ENCODE measurements at regions not wholly inside any gene's neighbourhood (a gene's known extent, or its start where the extent isn't known, plus 50 kb on each side); places are given as distances from the start of the nearest gene placed in this dataset.

GRCh38 chr2:21404827-21405625, 281.3 kb downstream of the TDRD15 start:
- no peak for DNase-seq

DNA sequence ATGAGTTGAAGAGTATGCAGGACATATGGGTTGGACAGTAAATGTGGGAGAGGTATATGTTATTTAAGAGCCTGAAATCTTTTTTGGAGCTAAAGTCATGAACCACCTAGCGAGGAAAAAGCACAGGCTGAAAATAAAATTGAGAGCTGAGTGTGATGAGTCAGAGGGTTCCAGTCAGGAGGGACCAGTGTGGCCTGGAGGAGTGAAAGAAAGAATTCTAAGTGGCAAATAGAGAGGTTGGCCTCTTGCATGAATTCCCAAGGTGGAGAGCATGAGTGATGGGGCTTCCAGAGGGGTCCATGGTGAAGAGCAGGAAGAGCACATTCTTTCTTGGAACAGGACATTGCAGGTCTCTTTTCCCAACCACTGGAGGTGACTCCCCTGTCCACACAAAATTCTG, 282.6 kb downstream of the TDRD15 start:
- DNase-seq: no peak

GRCh38 chr2:21406911-21407310, 283.1 kb downstream of the TDRD15 start:
- no peak for DNase-seq

DNA sequence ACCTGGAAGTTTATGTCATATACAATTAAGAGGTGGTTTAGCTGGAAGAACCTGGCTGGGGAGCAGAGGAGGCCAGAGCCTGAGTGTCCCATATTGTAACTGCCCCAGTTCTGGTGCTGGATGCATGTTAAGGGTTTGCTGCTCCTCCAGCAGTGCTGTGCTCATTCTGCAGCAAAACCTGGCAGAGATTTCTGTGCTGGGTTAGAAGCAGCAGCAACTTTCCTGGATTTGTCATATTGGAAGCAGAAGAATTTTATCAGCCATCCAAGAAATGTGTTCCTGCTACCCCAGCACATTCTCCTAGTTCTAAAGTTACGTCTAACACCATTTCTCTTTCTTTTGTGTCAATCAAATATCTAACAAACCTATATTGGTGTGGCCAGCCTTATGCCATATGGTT, 284.1 kb downstream of the TDRD15 start:
- DNase-seq: no peak

DNA sequence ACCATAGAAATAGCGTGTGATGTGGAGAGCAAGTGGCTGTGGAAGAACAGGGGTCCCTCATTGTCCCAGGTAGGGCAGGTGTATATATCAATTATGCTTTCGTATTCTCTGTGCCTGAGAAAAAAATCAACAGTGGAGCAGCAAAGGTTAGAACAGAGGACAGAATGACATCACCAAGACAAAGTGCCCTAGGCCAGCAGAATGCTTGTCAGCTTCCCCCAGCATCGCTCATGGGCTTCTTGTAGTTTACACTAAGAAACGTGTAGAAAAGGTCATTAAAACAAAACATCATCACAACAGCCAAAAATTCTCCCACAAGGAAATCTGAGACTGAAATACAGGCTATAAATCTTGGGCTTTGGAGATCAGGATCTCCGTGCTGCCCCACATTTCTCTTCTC, 288.0 kb downstream of the TDRD15 start:
- DNase-seq: peak; percentile 15

- DNase-seq: peak; percentile 93
Observed at GRCh38 chr2:21412944-21413443, 289.2 kb downstream of the TDRD15 start.

DNA sequence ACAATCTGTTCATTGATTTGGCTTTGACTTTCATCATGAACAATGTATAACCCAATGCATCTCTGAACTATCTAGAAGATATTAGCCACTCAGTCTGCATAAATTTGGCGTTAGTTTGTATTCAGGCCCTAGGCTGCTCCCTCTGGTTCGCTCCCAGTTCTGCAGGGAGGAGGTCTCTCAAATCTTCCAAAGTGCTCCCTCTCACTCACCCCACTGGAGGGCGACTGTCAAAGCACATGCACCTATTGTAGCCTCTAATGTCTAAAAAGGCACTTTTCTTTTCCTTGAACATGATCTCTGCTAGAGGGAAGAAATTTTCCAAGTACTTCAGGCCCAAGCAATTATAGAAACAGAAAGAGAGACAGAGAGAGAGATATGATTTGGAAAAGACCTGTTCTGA, 291.5 kb downstream of the TDRD15 start:
- no peak for DNase-seq

- no peak for DNase-seq
Observed at GRCh38 chr2:21416226-21416625, 292.5 kb downstream of the TDRD15 start.

GRCh38 chr2:21418456-21418855, 294.7 kb downstream of the TDRD15 start:
- DNase-seq: no peak

GRCh38 chr2:21420553-21421335, 297.0 kb downstream of the TDRD15 start:
- DNase-seq: no peak

GRCh38 chr2:21422050-21422449, 298.3 kb downstream of the TDRD15 start:
- DNase-seq: peak; percentile 41

DNA sequence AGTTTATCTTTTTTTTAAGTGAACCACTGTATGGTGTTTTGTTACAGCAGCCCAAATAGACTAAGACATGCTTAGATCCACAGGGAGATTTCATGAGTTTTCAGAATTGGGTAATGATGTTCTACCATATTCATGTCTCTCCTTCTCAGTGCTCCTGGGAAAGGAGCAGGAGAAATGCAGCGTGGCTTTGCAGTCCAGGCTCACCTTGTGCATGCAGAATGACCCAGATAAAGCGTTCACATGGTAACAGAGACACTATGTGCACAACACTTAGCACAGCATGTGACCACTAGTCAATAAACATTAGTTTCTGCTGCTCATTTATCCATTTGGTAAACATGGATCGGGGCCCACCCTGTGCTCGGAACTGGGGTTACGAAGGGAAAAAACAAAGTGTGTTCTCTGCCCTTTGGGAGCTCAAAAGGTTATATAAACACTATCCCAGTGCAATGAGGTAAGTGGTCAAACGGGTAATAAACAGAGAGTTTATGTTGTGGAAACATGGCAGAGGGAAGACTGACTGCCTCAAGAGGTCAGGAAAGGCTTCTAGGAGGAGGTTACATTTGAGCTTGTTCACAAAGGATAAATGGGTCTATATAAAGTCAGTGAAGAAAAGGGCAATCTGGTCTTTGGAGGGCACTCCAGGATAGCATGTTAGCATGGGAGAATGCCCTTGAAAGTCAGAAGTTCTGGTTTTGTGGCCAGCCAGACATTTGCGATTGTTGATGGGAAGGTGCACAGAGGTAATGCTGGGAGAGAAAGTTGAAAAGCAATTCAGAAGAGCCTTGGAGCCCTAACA, 299.2 kb downstream of the TDRD15 start:
- no peak for DNase-seq

DNA sequence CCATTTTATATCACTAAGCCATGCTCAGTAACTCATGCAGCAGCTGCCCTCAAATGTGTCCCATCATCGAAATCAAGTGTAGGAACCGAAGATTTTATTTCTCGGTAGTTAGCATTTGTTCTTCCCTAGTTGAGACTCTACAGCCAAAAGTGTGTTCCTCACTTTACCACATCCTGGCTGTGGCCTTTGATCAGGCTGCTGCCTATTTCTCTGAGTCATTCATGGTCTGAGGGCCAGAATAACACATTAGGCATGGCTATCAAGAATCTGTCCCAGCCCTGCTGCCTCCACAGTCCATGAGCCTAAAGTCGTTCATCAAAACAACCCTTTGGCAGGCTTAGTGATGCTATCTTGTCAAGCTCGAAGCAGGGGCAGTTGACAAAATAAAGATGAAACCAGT, 300.1 kb downstream of the TDRD15 start:
- no peak for DNase-seq

DNA sequence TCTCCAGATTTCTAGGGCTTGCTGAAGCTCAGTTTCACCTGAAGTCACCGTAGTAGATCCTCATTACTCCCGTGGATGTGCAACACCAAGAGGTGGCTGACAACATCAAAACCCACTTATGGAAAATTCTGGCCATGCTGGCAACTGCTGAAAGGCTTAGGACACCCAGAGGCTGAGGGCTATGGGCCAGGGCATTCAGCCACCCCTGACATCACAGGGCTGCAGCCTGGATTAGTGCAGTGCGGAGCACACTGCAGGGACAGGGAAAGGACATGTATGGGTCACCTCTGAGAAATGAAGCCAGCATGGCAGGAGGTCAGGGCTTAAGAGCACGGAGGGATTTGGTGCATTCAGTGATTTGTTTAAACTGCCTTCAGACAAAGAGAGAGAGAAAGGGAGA, 300.6 kb downstream of the TDRD15 start:
- DNase-seq: no peak

DNA sequence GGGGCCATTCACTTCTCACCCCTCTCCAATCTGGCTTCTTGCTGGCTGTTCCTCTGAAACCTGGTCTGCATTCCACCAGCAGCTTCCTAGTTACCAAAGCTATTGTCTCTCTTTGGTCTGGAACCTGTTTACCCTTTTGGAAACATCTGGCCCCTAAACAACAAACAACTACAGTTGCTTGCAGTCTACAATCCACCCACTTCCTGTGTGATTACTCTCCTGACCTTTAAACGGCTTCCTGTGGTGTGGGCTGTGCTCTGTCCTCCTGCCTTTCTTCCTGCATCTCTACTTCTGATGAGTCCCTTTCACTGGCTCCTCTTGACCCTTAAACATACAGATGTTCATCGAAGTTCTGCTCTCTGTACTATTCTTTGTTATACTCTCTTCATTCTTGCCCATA, 303.8 kb downstream of the TDRD15 start:
- no peak for DNase-seq

GRCh38 chr2:21428754-21429153, 305.0 kb downstream of the TDRD15 start:
- no peak for DNase-seq

- no peak for DNase-seq
Observed at GRCh38 chr2:21429747-21430146, 306.0 kb downstream of the TDRD15 start.

DNA sequence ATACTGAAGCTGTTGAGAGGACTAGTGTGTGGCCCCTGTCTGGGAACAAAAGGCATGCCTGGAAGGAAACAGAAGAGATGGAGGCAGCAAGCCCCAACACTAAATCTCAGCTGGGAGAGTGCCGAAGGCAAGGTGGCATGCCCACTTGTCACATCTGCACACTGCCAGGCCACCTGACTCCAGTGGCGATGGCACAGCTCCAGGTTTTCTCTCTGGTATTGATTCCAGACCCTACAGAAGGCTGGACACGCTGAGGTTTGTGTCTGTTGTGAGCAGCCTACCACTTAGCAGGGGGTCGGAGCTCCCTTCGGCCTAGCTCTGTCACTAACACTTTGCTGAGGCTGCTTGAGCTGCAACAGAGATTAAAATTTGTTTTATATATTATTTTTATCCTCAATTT, 307.3 kb downstream of the TDRD15 start:
- no peak for DNase-seq

GRCh38 chr2:21438949-21439348, 315.2 kb downstream of the TDRD15 start:
- no peak for DNase-seq

DNA sequence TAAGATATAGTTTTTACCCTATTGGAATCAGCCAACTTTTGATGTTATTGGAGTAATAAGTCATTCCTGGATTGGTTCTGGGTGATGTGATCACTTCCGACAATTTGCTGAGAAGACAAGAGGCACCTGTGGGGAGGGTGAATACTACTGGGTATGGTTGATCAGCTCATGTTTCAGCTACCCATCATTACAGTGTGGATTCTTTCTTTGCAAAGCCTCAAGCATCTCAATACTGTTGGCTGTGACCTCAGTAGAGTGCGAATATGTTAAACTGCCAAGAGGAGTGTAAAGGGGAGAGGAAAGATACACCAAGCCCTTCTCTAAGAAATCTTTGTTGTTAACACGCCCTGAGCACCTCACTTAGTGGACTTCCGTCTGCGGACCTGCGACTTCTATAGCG, 317.7 kb downstream of the TDRD15 start:
- no peak for DNase-seq

GRCh38 chr2:21443494-21444105, 319.8 kb downstream of the TDRD15 start:
- DNase-seq: no peak

DNA sequence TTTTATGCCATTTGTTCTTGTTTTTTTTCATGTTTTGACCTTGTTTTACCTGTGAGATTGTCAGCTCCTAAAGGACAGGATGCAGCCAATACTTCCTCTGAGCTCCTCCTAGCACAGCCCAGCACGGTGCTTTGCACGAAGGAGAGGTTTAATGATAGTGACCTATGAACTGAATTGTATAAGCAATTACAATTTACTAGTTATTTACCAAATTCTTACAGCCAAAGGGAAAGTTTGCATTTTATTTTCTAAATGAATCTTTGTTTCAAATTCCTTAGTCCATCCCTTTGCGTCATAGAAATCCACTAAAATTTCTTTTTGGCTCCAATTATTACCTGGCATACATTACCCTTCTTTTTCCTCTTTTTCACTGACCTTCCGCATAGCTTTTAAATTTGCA, 326.1 kb downstream of the TDRD15 start:
- no peak for DNase-seq

GRCh38 chr2:21451403-21451802, 327.6 kb downstream of the TDRD15 start:
- DNase-seq: no peak
